ENCODE measurements at regions not wholly inside any gene's neighbourhood (a gene's known extent, or its start where the extent isn't known, plus 50 kb on each side); places are given as distances from the start of the nearest gene placed in this dataset.

- peak in 1 of 2 donors; percentile 18 for DNase-seq
Observed at GRCh38 chr4:156101571-156101970, 147.9 kb upstream of the CTSO start.

DNA sequence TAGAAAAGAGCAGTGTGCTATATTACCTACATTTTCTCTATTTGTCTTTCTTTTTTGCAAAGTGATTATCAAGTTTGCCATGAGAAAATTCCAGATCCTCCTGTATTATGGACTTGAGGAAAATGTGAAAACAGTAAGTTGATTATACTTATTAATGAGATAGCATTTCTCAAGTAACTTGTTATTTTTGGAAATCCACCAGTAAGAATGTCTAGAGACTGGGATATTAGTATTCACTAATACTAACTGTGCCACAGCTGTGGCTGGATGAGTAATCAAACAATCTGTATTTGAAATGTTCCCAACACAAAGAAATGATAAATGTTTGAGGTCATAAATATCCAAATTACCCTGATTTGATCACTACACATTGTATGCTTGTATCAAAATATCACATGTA, 147.0 kb upstream of the CTSO start:
- DNase-seq: no peak

GRCh38 chr4:156098805-156099204, 145.1 kb upstream of the CTSO start:
- no peak for DNase-seq

DNA sequence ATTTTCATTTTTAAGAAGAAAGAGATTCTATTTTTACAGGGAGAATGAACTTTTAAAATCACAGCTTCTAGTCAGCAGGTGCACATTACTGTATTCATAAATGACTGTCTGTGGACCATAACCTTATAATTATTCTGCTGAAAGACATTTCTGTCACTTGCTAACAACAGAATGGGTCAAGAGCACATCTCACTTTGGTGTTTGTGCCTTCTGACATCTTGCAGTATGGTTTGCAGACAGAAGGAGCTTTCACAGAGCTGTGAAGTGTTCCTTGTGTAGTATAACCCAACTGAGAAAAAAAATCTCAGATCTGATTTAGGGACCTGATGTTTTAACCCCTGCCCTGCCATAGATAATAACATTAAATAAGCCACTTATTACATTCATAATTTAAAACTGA, 131.4 kb upstream of the CTSO start:
- no peak for DNase-seq

GRCh38 chr4:156084373-156084772, 130.7 kb upstream of the CTSO start:
- DNase-seq: no peak

GRCh38 chr4:156073976-156074375, 120.3 kb upstream of the CTSO start:
- no peak for DNase-seq

GRCh38 chr4:156060661-156061060, 107.0 kb upstream of the CTSO start:
- no peak for DNase-seq

- no peak for DNase-seq
Observed at GRCh38 chr4:156053174-156053573, 99.5 kb upstream of the CTSO start.

DNA sequence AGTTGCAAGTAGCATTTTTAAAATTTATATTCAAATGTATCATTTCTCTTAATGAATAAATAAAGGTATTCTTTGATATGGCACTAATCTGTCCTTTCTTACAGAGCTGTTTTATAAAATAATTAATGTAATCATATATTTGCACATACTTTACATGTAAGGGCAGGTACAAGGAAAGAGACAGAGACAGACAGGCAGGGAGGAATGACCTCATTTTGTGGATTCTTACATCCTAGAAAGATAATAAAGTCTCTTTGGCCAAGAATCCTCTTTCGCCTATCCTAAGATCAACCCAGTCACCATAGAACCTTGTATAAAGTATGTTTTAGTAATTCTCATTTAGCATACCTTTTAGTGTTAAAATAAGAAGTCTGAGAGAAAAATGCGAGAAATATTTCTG, 98.5 kb upstream of the CTSO start:
- DNase-seq: no peak

- no peak for DNase-seq
Observed at GRCh38 chr4:156038772-156039171, 85.1 kb upstream of the CTSO start.

DNA sequence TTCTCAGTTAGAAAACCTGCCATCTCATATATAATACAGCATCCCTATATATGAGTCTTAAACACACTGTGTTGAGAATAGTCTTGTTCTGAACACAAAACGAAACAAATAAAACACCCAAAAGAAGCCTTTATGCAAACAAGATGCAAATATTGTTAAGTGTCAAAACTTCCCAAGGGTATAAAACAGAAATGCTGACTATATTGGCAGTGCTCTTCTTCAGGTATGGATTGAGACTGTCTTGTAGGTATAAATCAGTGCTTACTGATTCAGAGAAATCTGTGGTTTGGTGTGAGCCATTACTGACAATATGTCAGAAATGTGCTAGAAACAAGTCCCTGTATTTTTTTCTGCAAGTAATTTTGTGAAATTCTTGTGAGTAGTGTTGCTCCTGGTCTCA, 82.8 kb upstream of the CTSO start:
- DNase-seq: no peak

- no peak for DNase-seq
Observed at GRCh38 chr4:156029691-156030090, 76.0 kb upstream of the CTSO start.

- DNase-seq: no peak
Observed at GRCh38 chr4:156021298-156021697, 67.6 kb upstream of the CTSO start.

DNA sequence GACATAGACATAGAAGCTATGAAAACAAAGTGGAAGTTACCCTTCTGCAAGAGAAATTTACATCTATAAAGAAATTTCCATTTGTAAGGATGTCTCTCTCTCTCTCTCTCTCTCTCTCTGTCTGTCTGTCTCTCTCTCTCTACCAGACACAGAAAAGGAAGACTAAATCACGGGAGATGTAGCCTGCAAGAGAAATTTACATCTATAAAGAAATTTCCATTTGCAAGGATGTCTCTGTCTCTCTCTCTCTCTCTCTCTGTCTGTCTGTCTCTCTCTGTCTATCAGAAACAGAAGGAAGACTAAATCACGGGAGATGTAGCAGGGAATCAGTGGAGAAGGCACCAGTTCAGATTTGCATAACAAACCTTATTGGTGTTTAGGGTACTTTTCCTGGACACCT, 65.6 kb upstream of the CTSO start:
- DNase-seq: no peak

DNA sequence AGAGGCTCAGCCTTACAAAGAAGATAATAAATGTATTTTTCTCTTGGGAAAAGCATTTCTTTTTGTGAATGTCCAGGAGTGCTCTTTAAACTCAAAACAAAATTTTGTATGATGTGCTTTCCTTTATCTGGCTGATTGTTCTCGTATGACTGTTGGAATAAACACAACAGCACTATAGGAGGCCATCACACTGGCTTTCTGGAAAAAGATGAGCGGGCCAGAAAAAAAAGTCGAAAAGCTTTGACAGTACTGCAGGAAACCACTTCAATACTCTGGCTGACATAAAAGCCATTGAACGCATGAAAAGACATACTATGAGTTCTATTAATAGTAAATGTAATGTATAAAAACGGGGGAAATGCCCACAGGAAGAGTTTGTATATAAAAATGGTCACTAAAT, 64.7 kb upstream of the CTSO start:
- no peak for DNase-seq

DNA sequence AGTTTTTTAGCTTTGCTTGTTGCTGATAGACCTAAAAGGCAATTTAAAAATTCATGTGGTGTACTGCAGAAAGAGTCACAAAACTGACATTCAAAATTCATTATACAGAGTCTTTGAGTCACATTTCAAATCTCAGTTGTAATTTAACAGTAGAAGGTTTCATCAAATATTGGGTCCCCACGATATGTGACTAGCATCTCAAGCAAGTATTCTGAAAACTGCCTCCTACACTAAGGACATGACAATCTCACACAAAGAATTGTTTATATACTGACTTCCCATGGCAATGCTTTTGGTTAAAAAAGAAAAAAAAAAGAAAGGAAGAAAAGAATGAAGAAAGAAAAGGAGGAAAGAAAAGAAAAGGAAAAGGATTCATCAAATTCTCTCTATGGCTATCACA, 62.1 kb upstream of the CTSO start:
- no peak for DNase-seq

- DNase-seq: no peak
Observed at GRCh38 chr4:156006192-156006591, 52.5 kb upstream of the CTSO start.
